HAP-1 (cell line): ENCODE measurements at regions not wholly inside any gene's neighbourhood (a gene's known extent, or its start where the extent isn't known, plus 50 kb on each side); places are given as distances from the start of the nearest gene placed in this dataset.

ENCODE experiments used
- DNase-seq, 2 experiments: peaks; one replicate each; pipeline ENCODE4 v3.0.0-alpha.2; 2016 to 2020; ENCODE audit warnings: low spot score in 2 of 2
- H3K27me3 ChIP-seq: fragments of 250-450 bp; sonication (Bioruptor Pico); 2 replicates; pipeline ENCODE4 v1.5.1; 2020; ENCODE audit warnings: low read depth, mild to moderate bottlenecking, moderate library complexity
- H3K36me3 ChIP-seq: fragments of 250-450 bp; sonication (Bioruptor Pico); replicated peaks from 2 replicates; pipeline ENCODE4 v1.5.1; 2020; ENCODE audit warnings: mild to moderate bottlenecking
- H3K4me1 ChIP-seq: fragments of 250-450 bp; sonication (Bioruptor Pico); 2 replicates; pipeline ENCODE4 v1.5.1; 2020; ENCODE audit warnings: mild to moderate bottlenecking
- H3K4me3 ChIP-seq: fragments of 250-450 bp; sonication (Bioruptor Pico); 2 replicates; pipeline ENCODE4 v1.5.1; 2020; ENCODE audit warnings: mild to moderate bottlenecking, moderate library complexity
- H3K9me3 ChIP-seq: fragments of 250-450 bp; sonication (Bioruptor Pico); 2 replicates; pipeline ENCODE4 v1.5.1; 2020; ENCODE audit warnings: mild to moderate bottlenecking, moderate library complexity
- in situ Hi-C: fragments of 300-500 bp; cut with MboI; formaldehyde crosslinking; loops from 3 replicates; pipeline ENCODE4 v1.14.3; 2020; ENCODE audit warnings: low sequenced_read_pairs, inconsistent platforms, mixed read lengths

- Histone ChIP-seq H3K4me3 (no peak overlapping the region), H3K4me1 (no peaks in the 10 kb centered on the region), H3K36me3 (no peaks in the 10 kb centered on the region), H3K27me3 (no peaks in the 10 kb centered on the region), H3K9me3 (no peaks in the 10 kb centered on the region)
- in situ Hi-C loops, result no loop called here
- no peak for DNase-seq
These were observed 411.4 kb downstream of the HLX start for GRCh38 chr1:221290669-221291068.

GRCh38 chr1:221291113-221291512, 411.9 kb downstream of the HLX start:
- H3K36me3 ChIP-seq, result no peaks in the 10 kb centered on the region
- in situ Hi-C loops, result no loop called here
- H3K4me1 ChIP-seq, result no peaks in the 10 kb centered on the region
- DNase-seq, result no peak
- no peaks in the 10 kb centered on the region for H3K27me3 ChIP-seq
- no peak overlapping the region for H3K4me3 ChIP-seq
- no peaks in the 10 kb centered on the region for H3K9me3 ChIP-seq

GRCh38 chr1:221292652-221293051, 413.4 kb downstream of the HLX start:
- H3K4me3 ChIP-seq, result no peak overlapping the region
- no peaks in the 10 kb centered on the region for H3K4me1 ChIP-seq
- DNase-seq, result no peak
- H3K27me3 ChIP-seq, result no peaks in the 10 kb centered on the region
- H3K9me3 ChIP-seq, result no peaks in the 10 kb centered on the region
- H3K36me3 ChIP-seq, result no peaks in the 10 kb centered on the region
- in situ Hi-C loops, result no loop called here

- DNase-seq, result no peak
- Histone ChIP-seq H3K9me3 (no peaks in the 10 kb centered on the region), H3K4me3 (no peak overlapping the region), H3K27me3 (no peaks in the 10 kb centered on the region), H3K4me1 (no peaks in the 10 kb centered on the region), H3K36me3 (no peaks in the 10 kb centered on the region)
- in situ Hi-C loops, result no loop called here
These were observed 415.0 kb downstream of the HLX start for GRCh38 chr1:221294242-221294641.

- in situ Hi-C loops, result no loop called here
- no peaks in the 10 kb centered on the region for H3K27me3 ChIP-seq
- DNase-seq, result no peak
- no peaks in the 10 kb centered on the region for H3K36me3 ChIP-seq
- no peak overlapping the region for H3K4me3 ChIP-seq
- H3K4me1 ChIP-seq, result peaks cover 3% of the 10 kb centered on the region; the same call in 1 of the 2 replicates
- no peaks in the 10 kb centered on the region for H3K9me3 ChIP-seq
These were observed 423.1 kb downstream of the HLX start for GRCh38 chr1:221302357-221302756.

GRCh38 chr1:221302810-221303209, 423.6 kb downstream of the HLX start:
- H3K27me3 ChIP-seq, result no peaks in the 10 kb centered on the region
- no peak for DNase-seq
- no peaks in the 10 kb centered on the region for H3K9me3 ChIP-seq
- in situ Hi-C loops, result no loop called here
- no peak overlapping the region for H3K4me3 ChIP-seq
- H3K36me3 ChIP-seq, result no peaks in the 10 kb centered on the region
- peaks cover 3% of the 10 kb centered on the region; the same call in 1 of the 2 replicates for H3K4me1 ChIP-seq

- no peak for DNase-seq
- Histone ChIP-seq H3K4me3 (no peak overlapping the region), H3K9me3 (no peaks in the 10 kb centered on the region), H3K27me3 (no peaks in the 10 kb centered on the region), H3K36me3 (no peaks in the 10 kb centered on the region), H3K4me1 (peaks cover 3% of the 10 kb centered on the region; the same call in 1 of the 2 replicates)
- in situ Hi-C loops, result no loop called here
These were observed 424.4 kb downstream of the HLX start for GRCh38 chr1:221303623-221304022.

GRCh38 chr1:221306239-221306638, 427.0 kb downstream of the HLX start:
- in situ Hi-C loops, result no loop called here

GRCh38 chr1:221308534-221309511, 429.6 kb downstream of the HLX start:
- H3K9me3 ChIP-seq, result no peaks in the 10 kb centered on the region
- in situ Hi-C loops, result no loop called here

More at GRCh38 chr1:221306239-221306638, 427.0 kb downstream of the HLX start:
- Histone ChIP-seq H3K9me3 (no peaks in the 10 kb centered on the region), H3K4me3 (no peak overlapping the region), H3K4me1 (peaks cover 3% of the 10 kb centered on the region; the same call in 1 of the 2 replicates), H3K27me3 (no peaks in the 10 kb centered on the region), H3K36me3 (no peaks in the 10 kb centered on the region)
- no peak for DNase-seq

GRCh38 chr1:221309723-221310122, 430.5 kb downstream of the HLX start:
- Histone ChIP-seq H3K36me3 (no peaks in the 10 kb centered on the region), H3K27me3 (no peaks in the 10 kb centered on the region), H3K4me1 (no peaks in the 10 kb centered on the region), H3K4me3 (no peak overlapping the region), H3K9me3 (no peaks in the 10 kb centered on the region)
- no peak for DNase-seq
- in situ Hi-C loops, result no loop called here

More at GRCh38 chr1:221308534-221309511, 429.6 kb downstream of the HLX start:
- Histone ChIP-seq H3K4me3 (no peak overlapping the region), H3K4me1 (no peaks in the 10 kb centered on the region), H3K36me3 (no peaks in the 10 kb centered on the region), H3K27me3 (no peaks in the 10 kb centered on the region)
- no peak for DNase-seq

GRCh38 chr1:221310180-221310579, 430.9 kb downstream of the HLX start:
- Histone ChIP-seq H3K4me3 (no peak overlapping the region), H3K27me3 (no peaks in the 10 kb centered on the region), H3K9me3 (no peaks in the 10 kb centered on the region), H3K36me3 (no peaks in the 10 kb centered on the region), H3K4me1 (no peaks in the 10 kb centered on the region)
- DNase-seq, result no peak
- in situ Hi-C loops, result no loop called here

GRCh38 chr1:221315330-221315729, 426.6 kb downstream of the DUSP10 start:
- in situ Hi-C loops, result no loop called here
- no peaks in the 10 kb centered on the region for H3K36me3 ChIP-seq
- H3K9me3 ChIP-seq, result no peaks in the 10 kb centered on the region
- no peak overlapping the region for H3K4me3 ChIP-seq
- DNase-seq, result no peak
- no peaks in the 10 kb centered on the region for H3K27me3 ChIP-seq
- H3K4me1 ChIP-seq, result no peaks in the 10 kb centered on the region

GRCh38 chr1:221316491-221317056, 425.3 kb downstream of the DUSP10 start:
- DNase-seq, result no peak
- in situ Hi-C loops, result no loop called here
- H3K9me3 ChIP-seq, result no peaks in the 10 kb centered on the region

GRCh38 chr1:221317537-221317936, 424.4 kb downstream of the DUSP10 start:
- H3K9me3 ChIP-seq, result no peaks in the 10 kb centered on the region
- H3K27me3 ChIP-seq, result no peaks in the 10 kb centered on the region
- no peaks in the 10 kb centered on the region for H3K4me1 ChIP-seq
- in situ Hi-C loops, result no loop called here
- no peak overlapping the region for H3K4me3 ChIP-seq
- no peak for DNase-seq
- H3K36me3 ChIP-seq, result no peaks in the 10 kb centered on the region

More at GRCh38 chr1:221316491-221317056, 425.3 kb downstream of the DUSP10 start:
- H3K4me1 ChIP-seq, result no peaks in the 10 kb centered on the region
- no peak overlapping the region for H3K4me3 ChIP-seq
- H3K27me3 ChIP-seq, result no peaks in the 10 kb centered on the region
- H3K36me3 ChIP-seq, result no peaks in the 10 kb centered on the region
